HepG2 (cell line): ENCODE measurements at regions not wholly inside any gene's neighbourhood (a gene's known extent, or its start where the extent isn't known, plus 50 kb on each side); places are given as distances from the start of the nearest gene placed in this dataset.

ENCODE experiments used
- CSRNP2 ChIP-seq: sonication (generic); formaldehyde crosslinking; conservative IDR thresholded peaks from 2 replicates; pipeline ENCODE4 v1.8.0; 2022; ENCODE audit warnings: low read depth, missing genetic modification reagents
- POLR2AphosphoS5 ChIP-seq: IDR thresholded peaks from 2 replicates; pipeline ENCODE4 v1.6.1; 2012; ENCODE audit warnings: low read depth, low read length
- ZNF747 ChIP-seq: sonication (generic); formaldehyde crosslinking; IDR thresholded peaks from 2 replicates; pipeline ENCODE4 v1.8.1; 2023; ENCODE audit warnings: missing genetic modification reagents, mild to moderate bottlenecking, borderline replicate concordance

- no peak for TF ChIP-seq CSRNP2 (CRISPR knock-in tag)
- no peak for TF ChIP-seq ZNF747 (CRISPR knock-in tag)
- TF ChIP-seq POLR2AphosphoS5, result no peak
Observed at GRCh38 chr6:168756009-168756634, 315.1 kb downstream of the SMOC2 start.
